NCI-H82 treated with DMSO at 0.1 percent for 48 hours (cell line): ENCODE measurements at regions not wholly inside any gene's neighbourhood (a gene's known extent, or its start where the extent isn't known, plus 50 kb on each side); places are given as distances from the start of the nearest gene placed in this dataset.
A peak's percentile ranks its signal among the peaks of the same experiment; 100 is the strongest.

Source experiments
- DNase-seq: peaks from one replicate; lab custom pipeline; 2025; ENCODE audit not compliant: unreplicated experiment; lab: John Stamatoyannopoulos, UW

- no peak for DNase-seq
These were observed 541.2 kb downstream of the BUD13 start for GRCh38 chr11:116231543-116231942.

- DNase-seq = no peak
These were observed 542.3 kb downstream of the BUD13 start for GRCh38 chr11:116230438-116230837.

GRCh38 chr11:116229236-116229970 lies 543.4 kb downstream of the BUD13 start:
- DNase-seq = no peak

GRCh38 chr11:116226731-116227130 lies 546.1 kb downstream of the BUD13 start:
- no peak for DNase-seq

GRCh38 chr11:116225784-116226585 lies 546.8 kb downstream of the BUD13 start:
- no peak for DNase-seq

DNA sequence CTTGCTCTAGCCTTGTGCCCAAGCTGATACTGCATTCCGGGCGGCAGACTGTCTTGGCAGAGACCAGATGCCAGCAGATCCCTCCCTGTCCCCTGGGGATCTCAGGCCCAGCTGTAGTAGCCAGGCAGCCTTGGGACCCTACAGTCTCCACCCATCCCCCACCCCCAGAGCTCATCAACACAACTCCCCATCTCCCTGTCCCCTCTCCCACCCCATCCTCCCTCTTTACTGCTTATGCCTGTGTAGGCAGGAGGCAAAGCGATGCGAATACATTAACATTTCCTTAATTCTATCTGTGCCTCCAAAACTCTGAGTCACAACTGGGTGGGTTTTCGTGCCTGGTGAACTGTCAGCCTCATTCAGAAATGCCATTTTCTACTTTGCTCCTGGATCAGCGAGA lies 547.6 kb downstream of the BUD13 start:
- peak; percentile 29 for DNase-seq

- no peak for DNase-seq
These were observed 547.9 kb downstream of the BUD13 start for GRCh38 chr11:116224889-116225200.

DNA sequence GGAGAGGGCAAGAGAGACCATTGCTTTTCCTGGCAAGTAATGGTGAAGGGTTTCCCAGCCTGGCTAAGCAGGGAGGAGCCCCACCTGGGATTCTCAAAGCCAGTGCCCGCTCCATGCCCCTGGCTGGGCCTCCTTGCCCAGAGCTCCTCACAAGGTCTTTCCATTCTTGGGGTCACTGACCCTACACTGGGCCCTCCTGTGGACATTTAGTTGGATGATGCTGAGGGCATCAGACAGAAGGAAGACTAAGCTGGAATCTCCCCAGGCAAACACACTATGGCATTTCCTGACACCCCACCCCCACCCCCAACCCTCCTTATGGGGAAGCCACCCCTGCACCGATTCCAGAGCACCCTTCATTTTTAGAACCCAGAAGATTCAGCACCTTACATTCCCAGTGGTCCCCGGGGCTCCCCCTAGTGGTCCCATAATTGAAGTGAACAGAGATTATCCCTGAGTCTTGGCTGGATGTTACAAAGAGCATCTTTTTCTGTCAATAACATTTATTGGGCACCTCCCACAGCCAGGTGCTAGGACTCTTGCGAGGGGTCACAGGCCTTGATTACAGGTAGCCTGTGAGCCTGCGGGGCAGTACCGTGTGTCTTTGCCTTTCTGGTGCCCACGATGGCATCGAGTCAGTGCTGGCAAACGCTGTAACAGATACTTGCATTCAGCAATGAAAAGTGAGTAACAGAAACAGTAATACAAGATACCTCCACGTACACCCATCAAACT lies 548.5 kb downstream of the BUD13 start:
- DNase-seq = peak; percentile 34

DNA sequence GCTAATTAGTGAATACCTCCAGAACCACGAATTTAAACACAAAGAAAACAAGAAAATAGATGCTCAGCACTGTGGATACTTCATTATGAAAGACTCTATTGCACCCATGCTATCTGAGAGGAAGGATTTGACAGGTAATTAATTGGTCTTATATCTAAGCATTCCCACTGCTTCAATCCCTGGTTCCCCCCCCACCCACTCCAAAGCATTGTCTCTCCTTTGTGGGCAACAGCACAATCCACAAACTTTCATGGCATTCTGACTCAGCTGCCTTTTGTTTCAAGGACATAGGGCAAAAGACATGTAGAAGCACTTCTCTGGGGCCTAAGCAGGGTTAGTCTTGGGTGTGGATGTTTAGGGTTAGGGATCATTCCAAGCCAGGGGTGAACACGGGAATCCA lies 551.4 kb downstream of the BUD13 start:
- no peak for DNase-seq

DNA sequence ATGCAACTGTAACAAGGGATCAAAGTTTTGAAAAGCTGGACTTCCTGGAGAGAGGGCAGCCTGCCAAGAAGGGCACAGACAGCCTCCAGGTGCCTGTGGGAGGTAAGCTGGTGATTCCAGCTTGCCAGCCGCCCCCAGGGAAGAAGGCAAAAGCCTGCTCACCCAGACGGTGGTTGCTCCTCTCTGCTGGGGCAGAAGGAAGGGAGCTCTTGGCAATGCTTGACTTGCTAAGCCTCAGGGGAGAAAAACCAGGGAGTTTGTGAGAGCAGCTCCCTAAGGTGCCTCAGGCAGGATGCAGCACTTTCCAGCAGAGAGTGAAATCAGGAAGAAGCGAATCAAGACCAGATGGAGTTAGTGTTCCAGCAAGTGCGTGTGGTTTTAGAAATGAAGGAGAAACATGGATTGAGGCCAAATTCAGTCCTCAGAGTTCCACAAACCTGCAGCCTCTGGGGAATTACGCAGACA lies 553.6 kb downstream of the BUD13 start:
- DNase-seq = no peak

DNA sequence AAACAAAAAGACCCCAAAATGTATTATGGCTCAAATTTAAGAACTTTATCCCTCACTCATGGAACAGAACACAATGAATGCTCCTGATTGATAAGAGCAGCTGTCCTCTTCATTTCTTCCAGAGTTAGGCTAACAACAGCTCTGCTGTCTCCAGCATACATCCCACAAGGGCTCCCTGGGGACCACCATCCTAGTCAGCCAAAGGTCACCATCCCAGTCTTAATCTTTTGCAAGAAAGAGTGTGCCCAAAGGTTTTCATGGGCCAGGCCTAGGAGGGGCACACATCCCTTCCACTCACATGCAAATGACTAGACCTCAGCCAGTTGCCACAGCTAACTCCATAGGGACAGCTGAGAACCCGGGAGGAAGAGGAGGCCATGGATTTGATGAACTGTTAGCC lies 555.3 kb downstream of the BUD13 start:
- no peak for DNase-seq

GRCh38 chr11:116217006-116217405 lies 555.8 kb downstream of the BUD13 start:
- no peak for DNase-seq

DNA sequence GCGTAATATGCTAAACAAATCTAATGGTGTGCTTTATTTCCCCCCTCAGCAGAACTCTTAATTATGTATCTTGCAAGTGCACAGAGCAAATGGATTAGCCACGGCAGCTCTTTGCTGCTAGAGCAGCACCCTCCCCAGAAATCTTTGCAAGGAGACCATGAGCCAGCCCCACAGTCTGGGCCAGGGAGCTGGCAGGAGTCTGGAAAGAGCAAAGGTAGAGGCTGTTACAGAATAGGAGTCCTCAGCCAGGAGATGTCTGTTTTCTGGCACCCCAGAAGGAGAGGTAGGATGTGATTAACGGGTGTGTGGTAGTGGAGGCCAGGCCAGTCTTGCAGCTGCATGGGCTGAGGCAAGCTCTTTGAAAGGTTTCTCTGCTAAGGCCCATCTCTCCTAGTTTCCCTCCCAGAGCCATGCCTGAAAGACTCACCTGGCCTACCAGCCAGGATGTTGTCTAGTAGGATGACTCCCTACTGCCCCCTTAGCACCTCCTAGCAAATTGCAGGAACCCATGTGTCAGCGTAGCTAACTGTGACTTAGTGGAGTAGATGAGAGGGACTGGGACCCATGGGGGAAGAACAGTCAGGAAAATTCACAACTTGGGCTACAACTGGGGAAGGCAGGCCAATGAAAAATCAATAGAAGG lies 557.2 kb downstream of the BUD13 start:
- peak; percentile 16 for DNase-seq

DNA sequence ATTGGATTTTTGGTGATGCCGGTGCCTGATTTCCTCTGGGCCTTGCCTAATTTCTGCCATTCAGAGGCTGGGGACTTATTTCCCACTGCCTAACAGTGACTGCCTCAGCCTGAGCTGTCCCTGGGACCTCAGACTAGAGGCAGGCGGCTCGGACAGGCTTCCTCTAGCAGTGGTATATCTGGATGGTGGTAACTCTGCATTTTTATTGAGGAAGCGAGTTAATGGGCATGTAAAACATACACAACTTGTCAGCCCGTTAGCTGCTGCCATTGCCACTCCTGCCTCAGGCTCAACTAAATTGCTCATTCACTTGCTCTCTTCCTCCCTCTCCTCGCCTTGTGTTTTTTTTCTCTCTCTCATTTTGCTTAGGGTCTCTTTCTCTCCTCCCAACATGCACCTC lies 561.6 kb downstream of the BUD13 start:
- no peak for DNase-seq

DNA sequence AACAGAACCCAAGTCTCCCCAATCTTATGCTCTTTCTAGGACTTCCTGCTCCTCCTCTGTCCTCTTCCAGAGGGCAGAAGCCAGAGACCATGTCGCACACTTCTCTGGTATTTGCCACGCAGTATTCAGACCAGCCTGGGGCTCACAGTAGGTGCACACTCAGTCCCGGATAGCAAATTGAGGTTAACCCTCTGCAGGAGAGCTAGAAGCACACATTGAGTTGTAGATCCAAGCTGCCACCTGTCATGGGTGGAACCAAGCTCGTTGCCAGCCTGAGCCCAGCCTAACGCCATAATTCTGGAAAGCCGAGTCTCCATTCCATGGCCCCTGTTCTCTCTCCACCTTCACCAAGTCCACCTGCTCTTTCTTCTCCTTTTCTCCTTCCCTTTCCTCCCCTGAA lies 562.1 kb downstream of the BUD13 start:
- DNase-seq = no peak

- no peak for DNase-seq
These were observed 563.5 kb downstream of the BUD13 start for GRCh38 chr11:116209255-116209654.

DNA sequence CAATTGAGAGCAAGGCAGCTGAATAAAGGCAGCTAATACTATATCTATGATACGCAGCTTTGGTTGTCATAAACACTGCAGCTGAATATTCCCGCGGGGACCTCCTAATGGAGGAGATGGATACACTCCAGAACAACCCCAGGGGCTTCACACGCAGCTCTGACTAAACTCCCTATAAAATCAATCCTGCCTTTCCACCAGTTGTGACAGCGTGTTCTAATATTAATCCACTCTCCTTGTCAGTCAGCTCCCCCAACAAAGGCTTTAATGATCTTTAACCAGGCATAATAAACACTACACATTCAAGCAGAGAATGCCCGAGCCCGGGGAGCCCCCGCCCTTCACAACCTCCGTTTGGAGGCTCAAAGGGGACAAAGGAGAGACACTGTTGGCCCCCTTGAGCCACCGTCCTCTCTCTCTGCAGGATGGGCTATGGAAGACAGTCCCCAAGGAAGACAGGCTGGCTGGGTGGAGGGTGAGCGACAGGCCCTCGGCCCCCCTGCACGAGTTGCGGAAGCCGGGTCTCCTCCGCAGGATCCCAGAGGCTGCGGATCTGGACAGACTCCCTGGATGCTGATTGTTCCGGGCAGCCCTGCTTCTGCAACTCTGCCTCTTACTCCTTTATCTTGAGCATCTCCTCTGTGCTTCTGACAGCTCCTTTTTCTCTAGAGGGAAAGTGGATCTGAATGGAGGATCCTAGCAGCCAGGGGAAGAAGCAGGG lies 565.2 kb downstream of the BUD13 start:
- DNase-seq = peak; percentile 40

- no peak for DNase-seq
These were observed 565.8 kb downstream of the BUD13 start for GRCh38 chr11:116207019-116207418.

DNA sequence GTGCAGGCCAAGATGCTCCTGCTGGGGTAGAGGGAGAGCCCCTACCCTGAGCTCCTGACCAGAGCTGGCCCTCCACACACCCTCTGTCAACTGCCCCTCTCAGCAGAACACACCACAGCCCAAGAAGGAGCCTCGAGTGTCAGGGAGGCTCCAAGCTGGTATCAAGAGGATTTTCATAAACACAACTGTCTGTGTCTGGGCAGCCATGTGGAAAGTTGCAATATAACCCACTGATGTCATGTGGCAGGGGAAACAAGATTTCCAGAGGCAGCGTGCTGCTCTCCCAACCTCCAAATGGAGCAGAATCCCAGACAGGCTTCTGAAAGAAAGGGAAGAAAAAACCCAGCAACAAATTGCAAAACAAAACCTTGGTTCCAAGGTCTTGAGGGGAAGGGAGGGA lies 569.9 kb downstream of the BUD13 start:
- peak; percentile 14 for DNase-seq

- peak; percentile 39 for DNase-seq
These were observed 572.2 kb downstream of the BUD13 start for GRCh38 chr11:116200564-116200963.

- DNase-seq = no peak
These were observed 573.6 kb downstream of the BUD13 start for GRCh38 chr11:116199182-116199581.
